HG03064 (cell line): ENCODE measurements at regions not wholly inside any gene's neighbourhood (a gene's known extent, or its start where the extent isn't known, plus 50 kb on each side); places are given as distances from the start of the nearest gene placed in this dataset.

Experiments used
- ATAC-seq: cut with Tn5 transposase; IDR thresholded peaks from one replicate; pipeline ENCODE4 v1.9.1; 2021; ENCODE audit warnings: low read depth; ENCODE audit not compliant: unreplicated experiment

- no peak for ATAC-seq
These were observed 659.8 kb downstream of the TLE4 start for GRCh38 chr9:80231318-80232236.

- ATAC-seq = no peak
These were observed 652.1 kb downstream of the TLE4 start for GRCh38 chr9:80223897-80224296.

GRCh38 chr9:80222466-80223169, 650.9 kb downstream of the TLE4 start:
- no peak for ATAC-seq

GRCh38 chr9:80218328-80218727, 646.6 kb downstream of the TLE4 start:
- no peak for ATAC-seq

GRCh38 chr9:80213613-80214012, 641.8 kb downstream of the TLE4 start:
- ATAC-seq = no peak

GRCh38 chr9:80208696-80209095, 636.9 kb downstream of the TLE4 start:
- ATAC-seq = no peak

GRCh38 chr9:80204054-80204453, 632.3 kb downstream of the TLE4 start:
- ATAC-seq = no peak

- ATAC-seq = no peak
These were observed 625.9 kb downstream of the TLE4 start for GRCh38 chr9:80197661-80198060.

- no peak for ATAC-seq
These were observed 619.3 kb downstream of the TLE4 start for GRCh38 chr9:80191108-80191507.

- no peak for ATAC-seq
These were observed 616.8 kb downstream of the TLE4 start for GRCh38 chr9:80188579-80188978.

- no peak for ATAC-seq
These were observed 613.5 kb downstream of the TLE4 start for GRCh38 chr9:80185112-80185738.

- ATAC-seq = no peak
These were observed 606.2 kb downstream of the TLE4 start for GRCh38 chr9:80177949-80178480.

GRCh38 chr9:80175286-80176150, 603.8 kb downstream of the TLE4 start:
- ATAC-seq = no peak

- no peak for ATAC-seq
These were observed 592.1 kb downstream of the TLE4 start for GRCh38 chr9:80163889-80164288.

GRCh38 chr9:80158554-80159170, 586.9 kb downstream of the TLE4 start:
- ATAC-seq = no peak

GRCh38 chr9:80158131-80158530, 586.4 kb downstream of the TLE4 start:
- ATAC-seq = no peak

- ATAC-seq = no peak
These were observed 585.8 kb downstream of the TLE4 start for GRCh38 chr9:80157561-80157983.

GRCh38 chr9:80156756-80157472, 585.1 kb downstream of the TLE4 start:
- no peak for ATAC-seq

- ATAC-seq = no peak
These were observed 584.5 kb downstream of the TLE4 start for GRCh38 chr9:80156262-80156661.
